H9 (cell line): ENCODE measurements at regions not wholly inside any gene's neighbourhood (a gene's known extent, or its start where the extent isn't known, plus 50 kb on each side); places are given as distances from the start of the nearest gene placed in this dataset.

ENCODE experiments used
- DNase-seq: peaks from one replicate; pipeline ENCODE4 v3.0.0-alpha.2; 2017
- H2AFZ ChIP-seq: one replicate; pipeline ENCODE4 v1.6.1; 2013; ENCODE audit warnings: mild to moderate bottlenecking, low read length, control low read depth, moderate library complexity
- H2AK5ac ChIP-seq: 2 replicates; pipeline ENCODE4 v1.6.1; 2013; ENCODE audit warnings: low read length, control low read depth, mixed read lengths; ENCODE audit not compliant: insufficient read length
- H2BK120ac ChIP-seq: one replicate; pipeline ENCODE4 v1.6.1; 2013; ENCODE audit warnings: low read depth, mild to moderate bottlenecking, low read length, control low read depth, inconsistent platforms; ENCODE audit not compliant: poor library complexity, severe bottlenecking
- H2BK12ac ChIP-seq: 2 replicates; pipeline ENCODE4 v1.6.1; 2013; ENCODE audit warnings: low read length, control low read depth, mixed read lengths, low read depth; ENCODE audit not compliant: insufficient read length
- H2BK15ac ChIP-seq: 2 replicates; pipeline ENCODE4 v1.6.1; 2013; ENCODE audit warnings: low read depth, low read length, control low read depth
- H2BK20ac ChIP-seq: one replicate; pipeline ENCODE4 v1.6.1; 2013; ENCODE audit warnings: low read depth, mild to moderate bottlenecking, low read length, control low read depth, inconsistent platforms; ENCODE audit not compliant: poor library complexity, severe bottlenecking
- H2BK5ac ChIP-seq: 2 replicates; pipeline ENCODE4 v1.6.1; 2013; ENCODE audit warnings: low read length, control low read depth, mixed read lengths; ENCODE audit not compliant: insufficient read length
- H3K14ac ChIP-seq: 2 replicates; pipeline ENCODE4 v1.6.1; 2013; ENCODE audit warnings: low read length, control low read depth; ENCODE audit not compliant: insufficient read depth
- H3K18ac ChIP-seq: 2 replicates; pipeline ENCODE4 v1.6.1; 2013; ENCODE audit warnings: low read depth, mild to moderate bottlenecking, mixed read lengths, low read length, control low read depth; ENCODE audit not compliant: insufficient read length
- H3K23ac ChIP-seq: 2 replicates; pipeline ENCODE4 v1.6.1; 2013; ENCODE audit warnings: low read length, control low read depth, mixed read lengths, low read depth; ENCODE audit not compliant: insufficient read length
- H3K23me2 ChIP-seq: 2 replicates; pipeline ENCODE4 v1.6.1; 2013; ENCODE audit warnings: low read depth, mild to moderate bottlenecking, mixed read lengths, low read length, control low read depth; ENCODE audit not compliant: insufficient read length, poor library complexity, severe bottlenecking
- H3K27ac ChIP-seq: 2 replicates; pipeline ENCODE4 v1.5.1; 2013; ENCODE audit warnings: low read length, control low read depth, mixed read lengths, low read depth; ENCODE audit not compliant: insufficient read length
- H3K27me3 ChIP-seq: 2 replicates; pipeline ENCODE4 v1.6.1; 2013; ENCODE audit warnings: low read length, control low read depth, inconsistent platforms; ENCODE audit not compliant: insufficient read depth
- H3K4ac ChIP-seq: 2 replicates; pipeline ENCODE4 v1.6.1; 2013; ENCODE audit warnings: low read depth, mild to moderate bottlenecking, control low read depth, inconsistent platforms, low read length, moderate library complexity
- H3K4me1 ChIP-seq: 2 replicates; pipeline ENCODE4 v1.6.1; 2013; ENCODE audit warnings: low read length, control low read depth, inconsistent platforms; ENCODE audit not compliant: insufficient read depth
- H3K4me2 ChIP-seq: 2 replicates; pipeline ENCODE4 v1.6.1; 2013; ENCODE audit warnings: low read length, control low read depth, mixed read lengths; ENCODE audit not compliant: insufficient read length, insufficient read depth
- H3K56ac ChIP-seq: 2 replicates; pipeline ENCODE4 v1.6.1; 2013; ENCODE audit warnings: low read depth, mild to moderate bottlenecking, mixed read lengths, low read length, control low read depth; ENCODE audit not compliant: insufficient read length
- H3K79me1 ChIP-seq: 2 replicates; pipeline ENCODE4 v1.6.1; 2013; ENCODE audit warnings: low read depth, mild to moderate bottlenecking, moderate library complexity, low read length, control low read depth, inconsistent platforms; ENCODE audit not compliant: insufficient read depth, poor library complexity, severe bottlenecking
- H3K79me2 ChIP-seq: 2 replicates; pipeline ENCODE4 v1.6.1; 2013; ENCODE audit warnings: low read length, control low read depth, inconsistent platforms; ENCODE audit not compliant: insufficient read depth
- H3K9ac ChIP-seq: 2 replicates; pipeline ENCODE4 v1.6.1; 2013; ENCODE audit warnings: low read length, control low read depth, mixed read lengths; ENCODE audit not compliant: insufficient read length; ENCODE audit errors: extremely low read depth
- H3K9me3 ChIP-seq: one replicate; pipeline ENCODE4 v1.6.1; 2013; ENCODE audit warnings: low read depth, low read length, inconsistent platforms; ENCODE audit not compliant: control insufficient read depth
- H3T11ph ChIP-seq: one replicate; pipeline ENCODE4 v1.6.1; 2013; ENCODE audit warnings: mild to moderate bottlenecking, low read length, control low read depth, inconsistent platforms
- H4K20me1 ChIP-seq: one replicate; pipeline ENCODE4 v1.6.1; 2013; ENCODE audit not compliant: control insufficient read depth, insufficient read length, insufficient read depth
- H4K5ac ChIP-seq: 2 replicates; pipeline ENCODE4 v1.6.1; 2013; ENCODE audit warnings: low read depth, mild to moderate bottlenecking, mixed read lengths, low read length, control low read depth; ENCODE audit not compliant: insufficient read length
- H4K8ac ChIP-seq: replicated peaks from 2 replicates; pipeline ENCODE4 v1.6.1; 2013; ENCODE audit warnings: low read length, control low read depth, mixed read lengths, low read depth; ENCODE audit not compliant: insufficient read length
- H4K91ac ChIP-seq: 2 replicates; pipeline ENCODE4 v1.6.1; 2013; ENCODE audit warnings: low read depth, mild to moderate bottlenecking, moderate library complexity, mixed read lengths, low read length, control low read depth; ENCODE audit not compliant: insufficient read length
- H3K27ac Mint-ChIP-seq, 3 experiments: 2 replicates in 2 of 3; 3 replicates in 1 of 3; pipeline ENCODE4 v1.8.0; 2020 to 2021; ENCODE audit warnings: mixed read lengths in 3 of 3, mild to moderate bottlenecking in 1 of 3, moderate library complexity in 1 of 3
- H3K27me3 Mint-ChIP-seq: 2 replicates; pipeline ENCODE4 v1.8.0; 2021; ENCODE audit warnings: low read depth, mild to moderate bottlenecking, moderate library complexity, mixed read lengths
- H3K36me3 Mint-ChIP-seq, 3 experiments: 2 replicates in 2 of 3; 3 replicates in 1 of 3; pipeline ENCODE4 v1.8.0; 2020 to 2021; ENCODE audit warnings: low read depth in 3 of 3, mixed read lengths in 3 of 3; ENCODE audit not compliant: insufficient read depth in 1 of 3
- H3K4me1 Mint-ChIP-seq, 2 experiments: 2 replicates each; pipeline ENCODE4 v1.8.0; 2020; ENCODE audit warnings: mixed read lengths in 2 of 2
- H3K4me3 Mint-ChIP-seq, 2 experiments: 2 replicates in 1 of 2; 3 replicates in 1 of 2; pipeline ENCODE4 v1.8.0; 2020 to 2021; ENCODE audit warnings: mild to moderate bottlenecking in 2 of 2, mixed read lengths in 2 of 2, moderate library complexity in 1 of 2
- H3K9me3 Mint-ChIP-seq, 2 experiments: 2 replicates in 1 of 2; 3 replicates in 1 of 2; pipeline ENCODE4 v1.8.0; 2020; ENCODE audit warnings: mild to moderate bottlenecking in 2 of 2, mixed read lengths in 2 of 2, moderate library complexity in 1 of 2
- WGBS: extraction: QIAGEN DNeasy Blood & Tissue Kit; methylation state at CpG from one replicate; pipeline ENCODE4 v1.1.7; 2013; ENCODE audit warnings: missing lambda C conversion rate, low lambda C conversion rate, mixed read lengths; ENCODE audit not compliant: insufficient read length; ENCODE audit errors: extremely low coverage; 5-methylcytosine and 5-hydroxymethylcytosine counted together
- TF ChIP-seq, protein P1 (sequence below): fragments of 200-600 bp; sonication (generic); conservative IDR thresholded peaks from 3 replicates; pipeline ENCODE4 v1.8.0; 2021; ENCODE audit warnings: antibody characterized with exemption, mild to moderate bottlenecking

DNA sequence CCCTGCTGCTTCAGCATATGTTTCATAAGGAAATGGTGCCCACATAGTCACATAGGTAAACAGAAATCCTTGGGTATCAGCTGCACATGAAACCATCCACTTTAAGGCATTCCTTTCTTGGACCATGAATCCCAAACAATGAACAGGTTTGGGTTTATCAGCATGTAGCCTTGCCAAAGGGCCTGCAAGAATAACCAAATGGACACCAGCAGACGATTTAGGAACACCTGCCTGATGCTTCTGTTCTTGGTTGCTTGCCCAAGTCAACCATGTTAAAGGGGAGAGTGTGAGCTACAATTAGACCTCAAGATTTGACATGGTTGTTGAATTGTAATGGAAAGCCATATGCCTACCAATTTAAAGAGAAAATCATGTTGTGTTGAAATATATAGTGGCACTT, 1342.7 kb upstream of the PIK3C3 start:
- Mint-ChIP-seq H3K4me3 (no peak overlapping the region), H3K27me3 (no peaks in the 10 kb centered on the region), H3K9me3 (no peaks in the 10 kb centered on the region), H3K27ac (no peak overlapping the region), H3K4me1 (peaks cover 4 to 6% of the 10 kb centered on the region in 2 experiments), H3K36me3 (no peaks in the 10 kb centered on the region)
- Histone ChIP-seq H2BK12ac (no peak overlapping the region), H3K79me1 (no peaks in the 10 kb centered on the region), H3K4ac (no peak overlapping the region), H3K23me2 (no peaks in the 10 kb centered on the region), H3K4me1 (no peaks in the 10 kb centered on the region), H2BK5ac (no peak overlapping the region), H3K9ac (no peak overlapping the region), H4K20me1 (no peaks in the 10 kb centered on the region), H2BK20ac (no peak overlapping the region), H3K27me3 (no peaks in the 10 kb centered on the region), H2AK5ac (no peak overlapping the region), H3K56ac (no peak overlapping the region), H2BK120ac (no peak overlapping the region), H4K8ac (no peak overlapping the region), H2AFZ (no peak overlapping the region), H3T11ph (no peak overlapping the region), H3K18ac (no peak overlapping the region), H3K79me2 (no peaks in the 10 kb centered on the region), H4K91ac (no peak overlapping the region), H3K9me3 (no peaks in the 10 kb centered on the region), H3K14ac (no peak overlapping the region), H3K4me2 (no peak overlapping the region), H4K5ac (no peak overlapping the region), H3K23ac (no peak overlapping the region), H2BK15ac (no peak overlapping the region), H3K27ac (no peak overlapping the region)
- TF ChIP-seq, protein P1, sequence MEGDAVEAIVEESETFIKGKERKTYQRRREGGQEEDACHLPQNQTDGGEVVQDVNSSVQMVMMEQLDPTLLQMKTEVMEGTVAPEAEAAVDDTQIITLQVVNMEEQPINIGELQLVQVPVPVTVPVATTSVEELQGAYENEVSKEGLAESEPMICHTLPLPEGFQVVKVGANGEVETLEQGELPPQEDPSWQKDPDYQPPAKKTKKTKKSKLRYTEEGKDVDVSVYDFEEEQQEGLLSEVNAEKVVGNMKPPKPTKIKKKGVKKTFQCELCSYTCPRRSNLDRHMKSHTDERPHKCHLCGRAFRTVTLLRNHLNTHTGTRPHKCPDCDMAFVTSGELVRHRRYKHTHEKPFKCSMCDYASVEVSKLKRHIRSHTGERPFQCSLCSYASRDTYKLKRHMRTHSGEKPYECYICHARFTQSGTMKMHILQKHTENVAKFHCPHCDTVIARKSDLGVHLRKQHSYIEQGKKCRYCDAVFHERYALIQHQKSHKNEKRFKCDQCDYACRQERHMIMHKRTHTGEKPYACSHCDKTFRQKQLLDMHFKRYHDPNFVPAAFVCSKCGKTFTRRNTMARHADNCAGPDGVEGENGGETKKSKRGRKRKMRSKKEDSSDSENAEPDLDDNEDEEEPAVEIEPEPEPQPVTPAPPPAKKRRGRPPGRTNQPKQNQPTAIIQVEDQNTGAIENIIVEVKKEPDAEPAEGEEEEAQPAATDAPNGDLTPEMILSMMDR, result no peak
- no peak for DNase-seq
- no CpG with 5 or more reads among the region's 1 CpG for WGBS
